ENCODE measurements at regions not wholly inside any gene's neighbourhood (a gene's known extent, or its start where the extent isn't known, plus 50 kb on each side); places are given as distances from the start of the nearest gene placed in this dataset.

DNA sequence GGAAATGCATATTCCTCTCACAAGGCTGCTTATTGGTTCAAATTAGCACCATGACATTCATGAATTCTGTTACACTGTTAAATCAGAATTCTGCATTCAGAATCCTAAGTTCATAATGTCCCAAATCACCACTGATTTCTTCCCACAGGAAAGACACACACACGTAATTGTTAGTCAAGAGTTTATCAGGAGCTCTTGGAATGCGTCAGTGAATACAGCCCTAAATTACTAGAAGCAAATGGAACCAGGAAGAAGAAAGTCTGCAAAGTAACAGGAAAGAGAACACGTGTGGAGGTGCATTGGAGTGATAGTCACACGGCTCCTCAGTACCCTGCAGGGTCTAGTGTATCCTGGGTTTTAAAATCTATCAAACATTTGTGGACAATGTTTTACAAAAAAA lies 110.2 kb downstream of the ANXA2R start:
- Histone ChIP-seq H4K20me1 (replicated peaks; ENCODE audit: insufficient read depth) (no peaks in the 10 kb centered on the region), H3K9me2 (ENCODE audit: insufficient read depth) (no peaks in the 10 kb centered on the region; the same call in 1 of the 2 replicates), H3K36me3 (ENCODE audit: insufficient read depth) (peaks cover 5% of the 10 kb centered on the region; the same call in 1 of the 2 replicates), H3K79me2 (replicated peaks; ENCODE audit: insufficient read depth) (no peaks in the 10 kb centered on the region), H2AFZ (no peak overlapping the region), H3F3A (replicated peaks; ENCODE audit: low read depth) (no peaks in the 10 kb centered on the region), H3K27me3 (ENCODE audit: insufficient read depth) (no peaks in the 10 kb centered on the region), H3K4me1 (ENCODE audit: insufficient read depth) (no peaks in the 10 kb centered on the region), H3K4me2 (no peak overlapping the region), H3K27ac (ENCODE audit: low read depth) (no peak overlapping the region), H3K4me3 (no peak overlapping the region)
- no peak for DNase-seq (ENCODE audit: low spot score)
- Mint-ChIP-seq H3K27me3 (ENCODE audit: insufficient read depth, low read depth, poor library complexity) (peaks cover 7% of the 10 kb centered on the region), H3K36me3 (ENCODE audit: low read depth) (peaks cover 21% of the 10 kb centered on the region; the same call in 2 of the 3 replicates), H3K4me1 (no peaks in the 10 kb centered on the region), H3K27ac (no peak overlapping the region), H3K9me3 (peaks cover 39% of the 10 kb centered on the region), H3K4me3 (no peak overlapping the region)
- ATAC-seq = no peak
- TF ChIP-seq EZH2phosphoT487 (IDR thresholded peaks at IDR 0.05; ENCODE audit: unreplicated experiment) (no peak), JUNB (IDR thresholded peaks at IDR 0.05; ENCODE audit: unreplicated experiment) (no peak), EZH2 (IDR thresholded peaks at IDR 0.05; ENCODE audit: low read depth, unreplicated experiment) (no peak)
- TF ChIP-seq, protein P1, sequence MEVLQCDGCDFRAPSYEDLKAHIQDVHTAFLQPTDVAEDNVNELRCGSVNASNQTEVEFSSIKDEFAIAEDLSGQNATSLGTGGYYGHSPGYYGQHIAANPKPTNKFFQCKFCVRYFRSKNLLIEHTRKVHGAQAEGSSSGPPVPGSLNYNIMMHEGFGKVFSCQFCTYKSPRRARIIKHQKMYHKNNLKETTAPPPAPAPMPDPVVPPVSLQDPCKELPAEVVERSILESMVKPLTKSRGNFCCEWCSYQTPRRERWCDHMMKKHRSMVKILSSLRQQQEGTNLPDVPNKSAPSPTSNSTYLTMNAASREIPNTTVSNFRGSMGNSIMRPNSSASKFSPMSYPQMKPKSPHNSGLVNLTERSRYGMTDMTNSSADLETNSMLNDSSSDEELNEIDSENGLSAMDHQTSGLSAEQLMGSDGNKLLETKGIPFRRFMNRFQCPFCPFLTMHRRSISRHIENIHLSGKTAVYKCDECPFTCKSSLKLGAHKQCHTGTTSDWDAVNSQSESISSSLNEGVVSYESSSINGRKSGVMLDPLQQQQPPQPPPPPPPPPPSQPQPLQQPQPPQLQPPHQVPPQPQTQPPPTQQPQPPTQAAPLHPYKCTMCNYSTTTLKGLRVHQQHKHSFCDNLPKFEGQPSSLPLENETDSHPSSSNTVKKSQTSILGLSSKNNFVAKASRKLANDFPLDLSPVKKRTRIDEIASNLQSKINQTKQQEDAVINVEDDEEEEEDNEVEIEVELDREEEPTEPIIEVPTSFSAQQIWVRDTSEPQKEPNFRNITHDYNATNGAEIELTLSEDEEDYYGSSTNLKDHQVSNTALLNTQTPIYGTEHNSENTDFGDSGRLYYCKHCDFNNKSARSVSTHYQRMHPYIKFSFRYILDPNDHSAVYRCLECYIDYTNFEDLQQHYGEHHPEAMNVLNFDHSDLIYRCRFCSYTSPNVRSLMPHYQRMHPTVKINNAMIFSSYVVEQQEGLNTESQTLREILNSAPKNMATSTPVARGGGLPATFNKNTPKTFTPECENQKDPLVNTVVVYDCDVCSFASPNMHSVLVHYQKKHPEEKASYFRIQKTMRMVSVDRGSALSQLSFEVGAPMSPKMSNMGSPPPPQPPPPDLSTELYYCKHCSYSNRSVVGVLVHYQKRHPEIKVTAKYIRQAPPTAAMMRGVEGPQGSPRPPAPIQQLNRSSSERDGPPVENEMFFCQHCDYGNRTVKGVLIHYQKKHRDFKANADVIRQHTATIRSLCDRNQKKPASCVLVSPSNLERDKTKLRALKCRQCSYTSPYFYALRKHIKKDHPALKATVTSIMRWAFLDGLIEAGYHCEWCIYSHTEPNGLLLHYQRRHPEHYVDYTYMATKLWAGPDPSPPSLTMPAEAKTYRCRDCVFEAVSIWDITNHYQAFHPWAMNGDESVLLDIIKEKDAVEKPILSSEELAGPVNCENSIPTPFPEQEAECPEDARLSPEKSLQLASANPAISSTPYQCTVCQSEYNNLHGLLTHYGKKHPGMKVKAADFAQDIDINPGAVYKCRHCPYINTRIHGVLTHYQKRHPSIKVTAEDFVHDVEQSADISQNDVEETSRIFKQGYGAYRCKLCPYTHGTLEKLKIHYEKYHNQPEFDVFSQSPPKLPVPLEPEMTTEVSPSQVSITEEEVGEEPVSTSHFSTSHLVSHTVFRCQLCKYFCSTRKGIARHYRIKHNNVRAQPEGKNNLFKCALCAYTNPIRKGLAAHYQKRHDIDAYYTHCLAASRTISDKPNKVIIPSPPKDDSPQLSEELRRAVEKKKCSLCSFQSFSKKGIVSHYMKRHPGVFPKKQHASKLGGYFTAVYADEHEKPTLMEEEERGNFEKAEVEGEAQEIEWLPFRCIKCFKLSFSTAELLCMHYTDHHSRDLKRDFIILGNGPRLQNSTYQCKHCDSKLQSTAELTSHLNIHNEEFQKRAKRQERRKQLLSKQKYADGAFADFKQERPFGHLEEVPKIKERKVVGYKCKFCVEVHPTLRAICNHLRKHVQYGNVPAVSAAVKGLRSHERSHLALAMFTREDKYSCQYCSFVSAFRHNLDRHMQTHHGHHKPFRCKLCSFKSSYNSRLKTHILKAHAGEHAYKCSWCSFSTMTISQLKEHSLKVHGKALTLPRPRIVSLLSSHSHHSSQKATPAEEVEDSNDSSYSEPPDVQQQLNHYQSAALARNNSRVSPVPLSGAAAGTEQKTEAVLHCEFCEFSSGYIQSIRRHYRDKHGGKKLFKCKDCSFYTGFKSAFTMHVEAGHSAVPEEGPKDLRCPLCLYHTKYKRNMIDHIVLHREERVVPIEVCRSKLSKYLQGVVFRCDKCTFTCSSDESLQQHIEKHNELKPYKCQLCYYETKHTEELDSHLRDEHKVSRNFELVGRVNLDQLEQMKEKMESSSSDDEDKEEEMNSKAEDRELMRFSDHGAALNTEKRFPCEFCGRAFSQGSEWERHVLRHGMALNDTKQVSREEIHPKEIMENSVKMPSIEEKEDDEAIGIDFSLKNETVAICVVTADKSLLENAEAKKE (CRISPR knock-in tag; IDR thresholded peaks at IDR 0.05) = no peak
- TF ChIP-seq, protein P2, sequence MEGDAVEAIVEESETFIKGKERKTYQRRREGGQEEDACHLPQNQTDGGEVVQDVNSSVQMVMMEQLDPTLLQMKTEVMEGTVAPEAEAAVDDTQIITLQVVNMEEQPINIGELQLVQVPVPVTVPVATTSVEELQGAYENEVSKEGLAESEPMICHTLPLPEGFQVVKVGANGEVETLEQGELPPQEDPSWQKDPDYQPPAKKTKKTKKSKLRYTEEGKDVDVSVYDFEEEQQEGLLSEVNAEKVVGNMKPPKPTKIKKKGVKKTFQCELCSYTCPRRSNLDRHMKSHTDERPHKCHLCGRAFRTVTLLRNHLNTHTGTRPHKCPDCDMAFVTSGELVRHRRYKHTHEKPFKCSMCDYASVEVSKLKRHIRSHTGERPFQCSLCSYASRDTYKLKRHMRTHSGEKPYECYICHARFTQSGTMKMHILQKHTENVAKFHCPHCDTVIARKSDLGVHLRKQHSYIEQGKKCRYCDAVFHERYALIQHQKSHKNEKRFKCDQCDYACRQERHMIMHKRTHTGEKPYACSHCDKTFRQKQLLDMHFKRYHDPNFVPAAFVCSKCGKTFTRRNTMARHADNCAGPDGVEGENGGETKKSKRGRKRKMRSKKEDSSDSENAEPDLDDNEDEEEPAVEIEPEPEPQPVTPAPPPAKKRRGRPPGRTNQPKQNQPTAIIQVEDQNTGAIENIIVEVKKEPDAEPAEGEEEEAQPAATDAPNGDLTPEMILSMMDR (conservative IDR thresholded peaks at IDR 0.05; ENCODE audit: low read depth in 2 of 2) = no peak

All from GM23338 (cell line).